NCI-H226 (cell line): ENCODE measurements at regions not wholly inside any gene's neighbourhood (a gene's known extent, or its start where the extent isn't known, plus 50 kb on each side); places are given as distances from the start of the nearest gene placed in this dataset.

Source experiments
- DNase-seq: peaks from one replicate; pipeline ENCODE4 v3.0.0-alpha.2; 2015

GRCh38 chr4:83692028-83692427 is 156.1 kb downstream of the GPAT3 start:
- DNase-seq = no peak

DNA sequence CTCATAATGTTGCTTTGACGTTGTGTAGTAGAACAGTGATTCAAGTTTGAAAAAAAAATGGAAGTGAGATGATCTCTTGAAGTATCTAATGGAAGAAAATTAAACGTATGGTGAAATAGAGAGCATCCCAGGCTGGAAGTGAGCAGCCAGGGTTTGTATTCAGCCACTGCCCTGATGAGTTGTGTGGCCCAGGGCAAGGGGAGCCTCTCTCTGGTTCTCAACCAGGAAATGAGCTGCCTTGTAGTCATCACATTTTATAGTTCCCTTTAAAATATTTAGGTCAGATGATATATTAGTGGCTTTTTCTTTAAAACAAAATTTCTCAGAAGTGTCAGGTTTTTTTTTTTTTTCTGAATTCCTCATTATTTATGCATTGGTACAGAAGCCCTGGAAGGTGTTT is 150.3 kb downstream of the GPAT3 start:
- DNase-seq = no peak

- no peak for DNase-seq
These were observed 143.8 kb downstream of the GPAT3 start for GRCh38 chr4:83679692-83680091.

- no peak for DNase-seq
These were observed 143.3 kb downstream of the GPAT3 start for GRCh38 chr4:83679254-83679653.

- DNase-seq = no peak
These were observed 141.7 kb downstream of the GPAT3 start for GRCh38 chr4:83677656-83678055.

DNA sequence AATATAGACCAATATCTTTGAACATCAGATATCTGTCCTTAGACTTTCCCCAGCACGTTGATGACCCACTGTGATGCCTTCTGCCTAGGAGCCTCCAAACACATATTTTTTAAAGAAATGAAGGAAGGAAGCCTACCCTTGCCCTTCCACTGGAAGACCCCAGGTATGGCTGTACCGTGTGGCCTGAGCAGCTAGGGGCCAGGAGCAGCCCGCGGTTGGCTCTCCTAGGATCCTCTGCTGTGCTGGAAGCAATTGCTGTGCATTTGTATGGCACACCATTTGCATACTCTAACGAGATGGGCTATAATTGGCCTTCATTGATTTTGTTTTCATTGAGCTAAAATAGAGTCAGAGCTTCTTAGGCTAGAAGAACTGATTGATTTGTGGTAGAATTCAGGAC is 128.8 kb downstream of the GPAT3 start:
- no peak for DNase-seq

GRCh38 chr4:83664071-83664470 is 128.2 kb downstream of the GPAT3 start:
- DNase-seq = no peak

DNA sequence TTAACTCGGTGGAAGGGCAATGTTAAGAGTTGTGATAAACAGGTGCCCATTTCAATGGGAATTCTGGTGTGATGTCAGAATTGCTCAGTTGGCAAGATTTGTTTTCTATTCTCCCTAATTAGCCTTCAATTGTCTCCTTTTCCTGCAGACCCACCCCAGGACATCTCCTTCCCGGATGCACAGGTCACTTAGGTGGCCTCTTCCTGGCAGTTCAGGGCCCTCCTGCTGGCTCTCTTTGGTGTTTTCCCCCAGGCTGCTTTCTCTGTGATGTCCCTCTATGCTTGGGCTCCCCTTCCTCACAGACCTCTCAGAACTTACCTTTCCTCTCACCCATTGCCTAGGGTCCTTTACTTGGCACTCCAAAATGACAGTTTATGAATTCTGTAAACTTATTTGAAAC is 126.3 kb downstream of the GPAT3 start:
- no peak for DNase-seq

- DNase-seq = no peak
These were observed 125.5 kb downstream of the GPAT3 start for GRCh38 chr4:83661359-83661758.

- no peak for DNase-seq
These were observed 124.7 kb downstream of the GPAT3 start for GRCh38 chr4:83660578-83660977.

- DNase-seq = no peak
These were observed 122.9 kb downstream of the GPAT3 start for GRCh38 chr4:83658806-83659205.

- no peak for DNase-seq
These were observed 121.4 kb downstream of the GPAT3 start for GRCh38 chr4:83657336-83657735.
